Activated CD4-positive, alpha-beta T cell treated with anti-CD3 and anti-CD28 coated beads for 4 hours (primary cell): ENCODE measurements at regions not wholly inside any gene's neighbourhood (a gene's known extent, or its start where the extent isn't known, plus 50 kb on each side); places are given as distances from the start of the nearest gene placed in this dataset.
"Not testable (repeated sequence)": the region's sequence is repeated elsewhere in the genome, so short reads cannot be mapped to it uniquely, and the experiment has no call there.

Experiments used
- DNase-seq, 2 donors: peaks; one replicate each; pipeline ENCODE4 v3.0.0-alpha.2; 2020

- DNase-seq = not testable (repeated sequence)
These were observed 173.3 kb downstream of the TMEM121 start for GRCh38 chr14:105699706-105700105.

- DNase-seq = not testable (repeated sequence)
These were observed 173.8 kb downstream of the TMEM121 start for GRCh38 chr14:105700146-105700545.

GRCh38 chr14:105700622-105701288, 174.4 kb downstream of the TMEM121 start:
- DNase-seq = no peak

- no peak for DNase-seq
These were observed 175.3 kb downstream of the TMEM121 start for GRCh38 chr14:105701456-105702274.

- no peak for DNase-seq
These were observed 176.0 kb downstream of the TMEM121 start for GRCh38 chr14:105702275-105702817.

- DNase-seq = not testable (repeated sequence)
These were observed 176.8 kb downstream of the TMEM121 start for GRCh38 chr14:105703044-105703665.

- DNase-seq = not testable (repeated sequence)
These were observed 177.7 kb downstream of the TMEM121 start for GRCh38 chr14:105704091-105704490.

GRCh38 chr14:105704492-105704891, 178.1 kb downstream of the TMEM121 start:
- DNase-seq = not testable (repeated sequence)

GRCh38 chr14:105705512-105705861, 179.1 kb downstream of the TMEM121 start:
- not testable (repeated sequence) for DNase-seq

GRCh38 chr14:105705862-105706700, 179.7 kb downstream of the TMEM121 start:
- not testable (repeated sequence) for DNase-seq

- not testable (repeated sequence) for DNase-seq
These were observed 180.3 kb downstream of the TMEM121 start for GRCh38 chr14:105706701-105707019.

GRCh38 chr14:105707099-105707498, 180.7 kb downstream of the TMEM121 start:
- not testable (repeated sequence) for DNase-seq

- DNase-seq = not testable (repeated sequence)
These were observed 181.4 kb downstream of the TMEM121 start for GRCh38 chr14:105707723-105708151.

- DNase-seq = not testable (repeated sequence)
These were observed 182.1 kb downstream of the TMEM121 start for GRCh38 chr14:105708251-105709134.

- no peak for DNase-seq
These were observed 183.1 kb downstream of the TMEM121 start for GRCh38 chr14:105709281-105710118.

GRCh38 chr14:105710119-105711043, 184.0 kb downstream of the TMEM121 start:
- DNase-seq = no peak

GRCh38 chr14:105711044-105711620, 184.7 kb downstream of the TMEM121 start:
- no peak for DNase-seq

GRCh38 chr14:105711841-105712460, 185.6 kb downstream of the TMEM121 start:
- no peak for DNase-seq
